ENCODE measurements at regions not wholly inside any gene's neighbourhood (a gene's known extent, or its start where the extent isn't known, plus 50 kb on each side); places are given as distances from the start of the nearest gene placed in this dataset.

GRCh38 chr3:107962037-107962436 lies 128.8 kb downstream of the CD47 start:
- no peak overlapping the region for H3K4me3 ChIP-seq (ENCODE audit: low read length)
- no peak overlapping the region for H3K4me2 ChIP-seq (ENCODE audit: low read length)
- H3K27me3 ChIP-seq (ENCODE audit: insufficient read depth, low read depth, low read length): no peaks in the 10 kb centered on the region
- no peaks in the 10 kb centered on the region for H3K9me3 ChIP-seq (ENCODE audit: low read length)
- no peak overlapping the region for H3K9ac ChIP-seq (ENCODE audit: low read length)
- no peak overlapping the region for H3K27ac ChIP-seq (ENCODE audit: low read length)
- no peaks in the 10 kb centered on the region for H3F3A ChIP-seq (ENCODE audit: insufficient read depth, low read length, poor library complexity, severe bottlenecking)
- no peak overlapping the region for H2AFZ ChIP-seq (ENCODE audit: low read depth, low read length)
- TF ChIP-seq TAF1 (IDR thresholded peaks at IDR 0.05; ENCODE audit: low read depth): no peak
- no peak for TF ChIP-seq RAD21 (conservative IDR thresholded peaks at IDR 0.05)
- no peak for TF ChIP-seq MXI1 (conservative IDR thresholded peaks at IDR 0.05; ENCODE audit: poor library complexity, severe bottlenecking)
- no peak for TF ChIP-seq POLR2AphosphoS5 (IDR thresholded peaks at IDR 0.05)
- no peak for TF ChIP-seq EP300 (conservative IDR thresholded peaks at IDR 0.05; ENCODE audit: poor library complexity, severe bottlenecking)
- no peak for TF ChIP-seq REST (IDR thresholded peaks at IDR 0.05; ENCODE audit: borderline replicate concordance)
- no peak for TF ChIP-seq EZH2 (IDR thresholded peaks at IDR 0.05; ENCODE audit: borderline replicate concordance, insufficient read depth, low read length, poor library complexity, severe bottlenecking)
- TF ChIP-seq SMC3 (conservative IDR thresholded peaks at IDR 0.05; ENCODE audit: poor library complexity): no peak
- TF ChIP-seq CTCF (IDR thresholded peaks at IDR 0.05; ENCODE audit: poor library complexity, severe bottlenecking): no peak
- no peaks in the 10 kb centered on the region for H3K36me3 ChIP-seq (ENCODE audit: insufficient read depth, low read length)
- no peaks in the 10 kb centered on the region for H3K79me2 ChIP-seq (replicated peaks; ENCODE audit: insufficient read depth, low read length)
- no peaks in the 10 kb centered on the region for H4K20me1 ChIP-seq (ENCODE audit: insufficient read depth)
- H3K9me2 ChIP-seq (ENCODE audit: insufficient read depth, low read length): no peaks in the 10 kb centered on the region

- Histone ChIP-seq H3K27ac (ENCODE audit: low read length) (no peak overlapping the region), H3K4me3 (ENCODE audit: low read length) (no peak overlapping the region), H2AFZ (ENCODE audit: low read depth, low read length) (no peak overlapping the region), H3K79me2 (replicated peaks; ENCODE audit: insufficient read depth, low read length) (no peaks in the 10 kb centered on the region), H3K27me3 (ENCODE audit: insufficient read depth, low read depth, low read length) (no peaks in the 10 kb centered on the region), H3K36me3 (ENCODE audit: insufficient read depth, low read length) (no peaks in the 10 kb centered on the region), H3K9me3 (ENCODE audit: low read length) (no peaks in the 10 kb centered on the region), H3K9me2 (ENCODE audit: insufficient read depth, low read length) (no peaks in the 10 kb centered on the region), H3F3A (ENCODE audit: insufficient read depth, low read length, poor library complexity, severe bottlenecking) (no peaks in the 10 kb centered on the region), H3K9ac (ENCODE audit: low read length) (no peak overlapping the region), H4K20me1 (ENCODE audit: insufficient read depth) (no peaks in the 10 kb centered on the region), H3K4me2 (ENCODE audit: low read length) (no peak overlapping the region)
- TF ChIP-seq POLR2AphosphoS5 (IDR thresholded peaks at IDR 0.05) (no peak), EP300 (conservative IDR thresholded peaks at IDR 0.05; ENCODE audit: poor library complexity, severe bottlenecking) (no peak), MXI1 (conservative IDR thresholded peaks at IDR 0.05; ENCODE audit: poor library complexity, severe bottlenecking) (no peak), TAF1 (IDR thresholded peaks at IDR 0.05; ENCODE audit: low read depth) (no peak), EZH2 (IDR thresholded peaks at IDR 0.05; ENCODE audit: borderline replicate concordance, insufficient read depth, low read length, poor library complexity, severe bottlenecking) (no peak)
Observed at GRCh38 chr3:107959550-107960154, 131.2 kb downstream of the CD47 start.
